ENCODE measurements at regions not wholly inside any gene's neighbourhood (a gene's known extent, or its start where the extent isn't known, plus 50 kb on each side); places are given as distances from the start of the nearest gene placed in this dataset.

DNA sequence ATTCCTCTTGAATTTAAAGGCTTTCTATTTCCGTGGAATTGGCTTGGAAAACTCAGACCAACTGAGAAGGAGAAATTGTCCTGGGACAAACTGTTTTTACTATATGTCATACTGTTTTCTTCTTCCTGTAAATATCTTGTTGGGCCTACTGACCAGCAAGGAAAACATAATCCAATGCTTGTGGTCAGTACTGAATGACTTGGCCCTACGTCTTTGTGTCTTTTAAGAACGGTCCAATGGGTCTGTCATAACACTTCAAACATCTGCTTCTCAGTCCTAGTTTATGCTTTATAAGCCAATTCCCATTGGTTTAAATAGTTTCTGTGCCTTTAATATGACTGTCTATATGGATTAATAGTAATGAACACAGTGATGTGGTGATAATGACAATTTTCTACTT lies 248.5 kb upstream of the DDHD1 start:
- TF ChIP-seq, protein P1, sequence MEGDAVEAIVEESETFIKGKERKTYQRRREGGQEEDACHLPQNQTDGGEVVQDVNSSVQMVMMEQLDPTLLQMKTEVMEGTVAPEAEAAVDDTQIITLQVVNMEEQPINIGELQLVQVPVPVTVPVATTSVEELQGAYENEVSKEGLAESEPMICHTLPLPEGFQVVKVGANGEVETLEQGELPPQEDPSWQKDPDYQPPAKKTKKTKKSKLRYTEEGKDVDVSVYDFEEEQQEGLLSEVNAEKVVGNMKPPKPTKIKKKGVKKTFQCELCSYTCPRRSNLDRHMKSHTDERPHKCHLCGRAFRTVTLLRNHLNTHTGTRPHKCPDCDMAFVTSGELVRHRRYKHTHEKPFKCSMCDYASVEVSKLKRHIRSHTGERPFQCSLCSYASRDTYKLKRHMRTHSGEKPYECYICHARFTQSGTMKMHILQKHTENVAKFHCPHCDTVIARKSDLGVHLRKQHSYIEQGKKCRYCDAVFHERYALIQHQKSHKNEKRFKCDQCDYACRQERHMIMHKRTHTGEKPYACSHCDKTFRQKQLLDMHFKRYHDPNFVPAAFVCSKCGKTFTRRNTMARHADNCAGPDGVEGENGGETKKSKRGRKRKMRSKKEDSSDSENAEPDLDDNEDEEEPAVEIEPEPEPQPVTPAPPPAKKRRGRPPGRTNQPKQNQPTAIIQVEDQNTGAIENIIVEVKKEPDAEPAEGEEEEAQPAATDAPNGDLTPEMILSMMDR (optimal IDR thresholded peaks at IDR 0.05 in 1 of 3, IDR thresholded peaks at IDR 0.05 in 1 of 3, conservative IDR thresholded peaks at IDR 0.05 in 1 of 3; ENCODE audit: extremely low read depth in 1 of 3, insufficient read depth in 2 of 3, low read length in 3 of 3) = no peak
- TF ChIP-seq EZH2 (IDR thresholded peaks at IDR 0.05; ENCODE audit: low read length) = no peak

All from keratinocyte (primary cell).